Keratinocyte (primary cell): ENCODE measurements at regions not wholly inside any gene's neighbourhood (a gene's known extent, or its start where the extent isn't known, plus 50 kb on each side); places are given as distances from the start of the nearest gene placed in this dataset.

Source experiments
- DNase-seq: peaks from one replicate; pipeline ENCODE4 v3.0.0-alpha.2; 2011; ENCODE audit warnings: low read depth, missing footprints, low spot score
- FAIRE-seq: peaks from 2 replicates; lab custom pipeline; 2011; peaks lifted over from hg19 to GRCh38; lab: Jason Lieb, UNC
- H2AFZ ChIP-seq: 2 replicates; pipeline ENCODE4 v1.6.0; 2012; ENCODE audit warnings: low read length, control low read depth, inconsistent platforms; ENCODE audit not compliant: control insufficient read depth
- H3K27ac ChIP-seq: 2 replicates; pipeline ENCODE4 v1.5.1; 2011; ENCODE audit warnings: low read length; ENCODE audit not compliant: control insufficient read depth, insufficient read depth
- H3K27me3 ChIP-seq: 3 replicates; pipeline ENCODE4 v1.6.0; 2011; ENCODE audit warnings: low read length; ENCODE audit not compliant: control insufficient read depth, insufficient read depth; ENCODE audit errors: extremely low read depth
- H3K36me3 ChIP-seq, 2 experiments: 2 replicates in 1 of 2; 3 replicates in 1 of 2; pipeline ENCODE4 v1.5.1; 2011; ENCODE audit warnings: low read length in 2 of 2, mild to moderate bottlenecking in 1 of 2; ENCODE audit not compliant: control insufficient read depth in 2 of 2, insufficient read depth in 2 of 2; ENCODE audit errors: extremely low read depth in 1 of 2
- H3K4me1 ChIP-seq: 3 replicates; pipeline ENCODE4 v1.5.1; 2011; ENCODE audit warnings: low read length; ENCODE audit not compliant: control insufficient read depth, insufficient read depth; ENCODE audit errors: extremely low read depth
- H3K4me2 ChIP-seq: 3 replicates; pipeline ENCODE4 v1.6.0; 2011; ENCODE audit warnings: low read depth, low read length; ENCODE audit not compliant: control insufficient read depth, insufficient read depth; ENCODE audit errors: extremely low read depth
- H3K4me3 ChIP-seq, 3 experiments: fragments of 200-600 bp in 1 of 3; sonication (generic) in 1 of 3; 2 replicates in 2 of 3; 3 replicates in 1 of 3; pipeline ENCODE4 v1.5.1; 2011 to 2016; ENCODE audit warnings: low read length in 3 of 3, mild to moderate bottlenecking in 3 of 3, control low read depth in 2 of 3, inconsistent platforms in 1 of 3, low read depth in 1 of 3, mixed read lengths in 1 of 3, mixed run types in 1 of 3, moderate library complexity in 1 of 3; ENCODE audit not compliant: control insufficient read depth in 2 of 3, insufficient read depth in 2 of 3; ENCODE audit errors: extremely low read depth in 1 of 3
- H3K79me2 ChIP-seq: 2 replicates; pipeline ENCODE4 v1.6.0; 2012; ENCODE audit warnings: low read length; ENCODE audit not compliant: control insufficient read depth, insufficient read depth
- H3K9ac ChIP-seq: 3 replicates; pipeline ENCODE4 v1.6.0; 2011; ENCODE audit warnings: low read length; ENCODE audit not compliant: control insufficient read depth, insufficient read depth; ENCODE audit errors: extremely low read depth
- H3K9me1 ChIP-seq: 3 replicates; pipeline ENCODE4 v1.6.0; 2011; ENCODE audit warnings: low read length; ENCODE audit not compliant: control insufficient read depth, insufficient read depth; ENCODE audit errors: extremely low read depth
- H3K9me3 ChIP-seq: 2 replicates; pipeline ENCODE4 v1.5.1; 2012; ENCODE audit warnings: low read depth, low read length; ENCODE audit not compliant: control insufficient read depth
- H4K20me1 ChIP-seq: 3 replicates; pipeline ENCODE4 v1.6.0; 2011; ENCODE audit warnings: low read length; ENCODE audit not compliant: control insufficient read depth, insufficient read depth; ENCODE audit errors: extremely low read depth
- CTCF ChIP-seq, 3 experiments: IDR thresholded peaks in 1 of 3; conservative IDR thresholded peaks in 1 of 3; optimal IDR thresholded peaks in 1 of 3; 2 replicates in 2 of 3; 3 replicates in 1 of 3; pipeline versions ENCODE3 to v1.5.1; 2011; ENCODE audit warnings: low read length in 3 of 3, mild to moderate bottlenecking in 3 of 3, moderate library complexity in 2 of 3, control low read depth in 1 of 3, inconsistent platforms in 1 of 3; ENCODE audit not compliant: insufficient read depth in 2 of 3; ENCODE audit errors: extremely low read depth in 1 of 3
- EZH2 ChIP-seq: IDR thresholded peaks from one replicate; pipeline ENCODE4 v1.6.1; 2012; ENCODE audit warnings: inconsistent platforms, mild to moderate bottlenecking, low read length, moderate library complexity
- dilution Hi-C: fragments of 300-500 bp; cut with MboI; formaldehyde crosslinking; loops from one replicate; pipeline ENCODE4 v1.7.0; 2020; ENCODE audit warnings: low sequenced_read_pairs; ENCODE audit not compliant: extremely low pct_ligation_motif_present

DNA sequence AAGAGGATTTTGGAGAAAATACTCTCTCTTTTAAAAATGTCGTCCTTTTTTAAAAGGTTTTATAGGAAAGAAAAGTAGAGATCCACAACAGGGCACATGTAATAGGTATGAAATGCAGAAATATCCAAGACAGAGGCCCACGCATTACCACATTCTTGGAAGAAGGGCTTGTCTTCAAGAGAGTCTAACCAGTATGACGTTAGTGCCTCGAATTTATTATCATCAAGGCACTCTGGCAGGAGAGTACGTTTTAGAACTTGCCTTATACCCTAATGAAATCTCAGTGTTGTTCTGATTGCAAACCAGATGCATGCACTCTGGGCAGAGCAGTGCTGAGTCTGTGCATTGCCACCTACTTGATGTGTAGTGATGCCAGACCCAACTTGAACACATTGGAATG, 342.6 kb upstream of the NFE2L3 start:
- no peaks in the 10 kb centered on the region for H3K9me3 ChIP-seq
- H3K4me3 ChIP-seq: no peak overlapping the region
- dilution Hi-C loops: no loop called here
- FAIRE-seq (no peak), DNase-seq (no peak)
- H3K4me1 ChIP-seq: peaks cover 16% of the 10 kb centered on the region
- H4K20me1 ChIP-seq: no peaks in the 10 kb centered on the region
- H3K79me2 ChIP-seq: no peaks in the 10 kb centered on the region
- H3K27ac ChIP-seq: no peak overlapping the region
- no peak overlapping the region for H3K9ac ChIP-seq
- no peaks in the 10 kb centered on the region for H3K27me3 ChIP-seq
- H3K9me1 ChIP-seq: no peaks in the 10 kb centered on the region
- TF ChIP-seq CTCF (optimal IDR thresholded peaks at IDR 0.05 in 1 of 3, IDR thresholded peaks at IDR 0.05 in 1 of 3, conservative IDR thresholded peaks at IDR 0.05 in 1 of 3; ENCODE audit: extremely low read depth in 1 of 3, insufficient read depth in 2 of 3, low read length in 3 of 3) (no peak), EZH2 (no peak)
- no peak overlapping the region for H2AFZ ChIP-seq
- no peaks in the 10 kb centered on the region for H3K36me3 ChIP-seq
- H3K4me2 ChIP-seq: no peak overlapping the region

DNA sequence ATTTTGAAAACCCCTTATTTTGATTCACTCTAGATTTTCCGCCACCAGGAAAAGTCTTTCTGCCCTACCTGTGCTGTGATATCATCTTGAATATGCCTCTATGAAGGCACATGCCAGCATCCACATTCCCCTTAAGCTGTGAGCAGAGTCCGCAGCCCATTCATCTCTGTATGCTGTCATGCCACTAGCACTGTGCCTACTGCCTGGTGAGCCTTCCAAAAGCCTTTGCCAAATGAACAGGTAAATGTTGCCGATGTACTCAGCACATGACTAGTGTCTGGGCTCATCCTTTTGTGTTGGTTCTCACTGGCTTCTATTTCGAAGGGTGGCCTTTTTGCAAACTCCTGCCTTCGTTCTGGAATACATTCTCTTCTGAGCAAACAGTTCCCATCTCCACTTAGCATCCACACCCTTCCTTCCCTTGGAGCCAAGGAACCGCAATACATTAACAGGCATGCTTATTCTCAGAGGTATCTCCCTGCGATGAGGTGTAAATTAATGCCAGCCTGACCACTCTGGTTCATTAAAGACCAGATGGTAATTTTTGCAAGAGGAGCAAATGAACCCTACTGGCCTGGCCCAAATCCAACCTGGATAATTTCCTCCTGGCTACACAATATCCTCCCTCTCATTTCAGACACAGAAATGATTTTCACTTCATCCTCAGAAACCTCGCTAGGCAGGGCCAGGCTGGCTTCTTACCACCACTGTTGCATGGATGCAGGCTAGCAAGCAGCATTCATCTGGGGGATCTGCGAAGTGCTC, 339.7 kb upstream of the NFE2L3 start:
- no peaks in the 10 kb centered on the region for H3K27me3 ChIP-seq
- no peak overlapping the region for H3K27ac ChIP-seq
- no peaks in the 10 kb centered on the region for H3K4me1 ChIP-seq
- H3K9me3 ChIP-seq: no peaks in the 10 kb centered on the region
- H4K20me1 ChIP-seq: no peaks in the 10 kb centered on the region
- no peaks in the 10 kb centered on the region for H3K79me2 ChIP-seq
- no peak overlapping the region for H3K9ac ChIP-seq
- H3K4me2 ChIP-seq: no peak overlapping the region
- peak; percentile 44 for FAIRE-seq
- dilution Hi-C loops: no loop called here
- no peak for DNase-seq
- no peak overlapping the region for H2AFZ ChIP-seq
- no peaks in the 10 kb centered on the region for H3K9me1 ChIP-seq
- no peaks in the 10 kb centered on the region for H3K36me3 ChIP-seq
- TF ChIP-seq EZH2 (no peak), CTCF (optimal IDR thresholded peaks at IDR 0.05 in 1 of 3, IDR thresholded peaks at IDR 0.05 in 1 of 3, conservative IDR thresholded peaks at IDR 0.05 in 1 of 3; ENCODE audit: extremely low read depth in 1 of 3, insufficient read depth in 2 of 3, low read length in 3 of 3) (no peak)
- H3K4me3 ChIP-seq: no peak overlapping the region
